Ovary (tissue), 7 donors: ENCODE measurements at regions not wholly inside any gene's neighbourhood (a gene's known extent, or its start where the extent isn't known, plus 50 kb on each side); places are given as distances from the start of the nearest gene placed in this dataset.

Source experiments
- DNase-seq, 5 donors: peaks; one replicate each; pipeline ENCODE4 v3.0.0-alpha.2; 2019 to 2020
- H3K27ac ChIP-seq, 2 donors: fragments of 200-600 bp; one replicate each; pipeline versions ENCODE4 v1.5.1 to v1.8.0; 2019 to 2022
- H3K27me3 ChIP-seq: fragments of 200-600 bp; one replicate; pipeline ENCODE4 v1.8.0; 2022
- H3K36me3 ChIP-seq: fragments of 200-600 bp; sonication (generic); one replicate; pipeline ENCODE4 v1.5.1; 2019
- H3K4me1 ChIP-seq: one replicate; pipeline ENCODE4 v1.8.1; 2013; ENCODE audit warnings: mild to moderate bottlenecking, moderate library complexity; ENCODE audit not compliant: insufficient read depth
- H3K4me3 ChIP-seq: fragments of 200-600 bp; sonication (generic); one replicate; pipeline ENCODE4 v1.5.1; 2017
- H3K9me3 ChIP-seq, 2 donors: fragments of 200-600 bp in 1 of 2; sonication (generic) in 1 of 2; one replicate each; pipeline versions ENCODE4 v1.5.1 to v1.8.1; 2013 to 2019; ENCODE audit warnings: mild to moderate bottlenecking in 1 of 2, moderate library complexity in 1 of 2
- CTCF ChIP-seq, 3 donors: fragments of 450-650 bp in 2 of 3; fragments of 200-600 bp in 1 of 3; IDR thresholded peaks; one replicate each; pipeline versions ENCODE4 v1.5.1 to v1.8.0; 2016 to 2022; ENCODE audit warnings: antibody characterized with exemption in 3 of 3, mild to moderate bottlenecking in 1 of 3
- EP300 ChIP-seq: sonication (generic); formaldehyde crosslinking; IDR thresholded peaks from one replicate; pipeline ENCODE4 v1.6.1; 2017; ENCODE audit warnings: antibody characterized with exemption
- POLR2A ChIP-seq: fragments of 450-650 bp; IDR thresholded peaks from one replicate; pipeline ENCODE4 v1.6.1; 2017; ENCODE audit warnings: antibody characterized with exemption, mild to moderate bottlenecking, moderate library complexity
- WGBS, 3 donors: extraction: QIAGEN DNeasy Blood & Tissue Kit in 1 of 3; methylation state at CpG; one replicate each; pipeline versions ENCODE4 v1.1.5 to v1.1.7; 2013 to 2017; 5-methylcytosine and 5-hydroxymethylcytosine counted together
- intact Hi-C, 4 donors: fragments of 100-400 bp; cut with DNase I; formaldehyde crosslinking; loops; one replicate each; pipeline versions ENCODE4 v1.11.0 to v1.15.1; 2022 to 2023
- donor health status: DM: no; HTN: no; CAD: no; lungs with moderate emphysema.
- donor health status: DM: no; HTN: no; CAD: no.
- donor health status: Bipolar disorder and iron deficiency.
- donor health status: DM: no; HTN: no; CAD: no.
- donor health status: DM: yes; HTN: yes; CAD: no.

DNA sequence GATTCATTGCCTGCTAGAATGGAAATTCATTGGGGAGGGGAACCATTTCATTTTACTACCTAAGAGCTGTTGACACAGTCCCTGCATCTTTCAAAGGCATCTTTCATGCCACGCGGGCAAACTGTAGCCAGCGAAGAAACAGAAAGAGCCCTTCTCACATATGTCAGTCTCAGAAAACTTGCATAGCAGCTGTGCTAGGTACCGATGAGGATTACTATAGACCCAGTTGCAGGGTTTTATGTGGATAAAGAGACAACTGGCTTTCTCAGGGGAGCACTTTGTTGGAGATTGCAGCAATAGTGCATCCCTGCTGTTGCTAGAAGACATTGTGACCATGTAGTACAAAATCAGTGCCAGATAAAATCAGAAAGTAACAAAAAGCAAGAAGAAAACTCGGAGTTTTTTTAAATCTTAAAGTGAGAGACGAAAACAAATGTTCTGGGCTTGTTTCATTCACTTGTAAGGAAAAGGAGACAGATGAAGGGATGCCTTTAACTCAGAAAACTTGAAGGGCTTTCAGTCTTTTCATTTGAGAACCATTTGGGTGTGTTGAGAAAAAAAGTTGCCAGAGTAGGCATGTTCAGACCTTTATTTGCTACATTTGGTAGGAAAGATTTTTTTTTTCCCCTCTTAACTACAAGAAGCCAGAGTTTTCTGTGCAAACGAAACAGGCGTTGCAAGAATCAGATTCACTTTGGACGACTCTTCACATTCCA, 804.1 kb downstream of the USP25 start:
- Histone ChIP-seq H3K4me3 (peak overlapping the region; percentile 51), H3K9me3 (no peaks in the 10 kb centered on the region), H3K27ac (peak overlapping the region in 1 of 2 donors; percentile 84), H3K27me3 (no peaks in the 10 kb centered on the region), H3K4me1 (no peaks in the 10 kb centered on the region), H3K36me3 (no peaks in the 10 kb centered on the region)
- no peak for DNase-seq
- WGBS, 3 donors, result 16 to 26% (median 19%) methylated on average over 9 of the region's 9 CpGs
- TF ChIP-seq POLR2A, result no peak
- no peak for TF ChIP-seq CTCF (IDR thresholded peaks at IDR 0.05)
- no peak for TF ChIP-seq EP300
- intact Hi-C loops, result loop anchor here in 1 of 4 donors (10.0 kb wide), 1 partner anchor 349 kb away; no protein-coding TSS in a partner anchor

DNA sequence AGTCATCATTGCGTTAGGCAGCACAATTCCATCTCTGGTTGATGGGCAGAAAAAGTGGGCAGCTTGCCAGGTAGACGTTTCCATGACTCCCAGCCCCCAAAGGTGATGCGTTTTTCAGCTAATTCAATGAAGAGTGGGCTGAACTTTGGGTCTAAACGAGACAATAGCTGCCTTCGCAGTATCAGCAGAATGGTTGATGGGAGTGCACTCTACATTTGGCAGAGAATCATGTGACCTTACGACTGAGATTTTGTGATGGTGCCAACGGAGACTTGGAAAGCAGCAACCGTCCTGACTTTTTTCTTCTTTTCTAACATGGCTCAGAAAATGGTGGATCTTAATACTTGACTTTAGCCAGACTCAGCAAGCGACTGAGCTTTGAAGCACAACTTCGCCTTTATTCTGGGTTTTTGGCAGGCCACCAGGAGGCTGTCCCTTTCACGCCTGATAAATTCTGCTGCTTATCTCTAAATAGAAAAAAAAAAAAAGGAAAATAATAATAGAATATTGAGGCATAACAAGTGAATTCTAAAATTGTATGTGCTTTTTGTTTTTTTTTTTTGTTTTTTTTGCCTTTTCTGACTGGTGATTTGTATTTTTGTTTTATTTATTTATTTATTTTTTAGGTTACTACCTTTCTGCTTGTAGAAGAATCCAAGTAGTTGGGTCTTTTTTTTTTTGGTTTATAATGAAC, 804.8 kb downstream of the USP25 start:
- TF ChIP-seq POLR2A (no peak), CTCF (IDR thresholded peaks at IDR 0.05) (no peak), EP300 (no peak)
- Histone ChIP-seq H3K9me3 (no peaks in the 10 kb centered on the region), H3K4me1 (no peaks in the 10 kb centered on the region), H3K36me3 (no peaks in the 10 kb centered on the region), H3K4me3 (peak overlapping the region; percentile 51), H3K27ac (peak overlapping the region in 1 of 2 donors; percentile 84), H3K27me3 (no peaks in the 10 kb centered on the region)
- 1 to 10% (median 5%) methylated on average over 11 of the region's 11 CpGs for WGBS, 3 donors
- peak; percentile 84 to 92 (median 87) for DNase-seq
- intact Hi-C loops, result loop anchor here in 2 of 4 donors (5.0 to 10.0 kb wide), 2 partner anchors 112 to 350 kb away; no protein-coding TSS in a partner anchor

GRCh38 chr21:16535102-16535422, 805.3 kb downstream of the USP25 start:
- DNase-seq, result peak; percentile 88 to 95 (median 92)
- peak overlapping the region; percentile 17 to 84 for H3K27ac ChIP-seq
- H3K4me3 ChIP-seq, result peak overlapping the region; percentile 51
- TF ChIP-seq POLR2A (peak; percentile 41), EP300 (no peak), CTCF (IDR thresholded peaks at IDR 0.05) (no peak)
- H3K9me3 ChIP-seq, result no peaks in the 10 kb centered on the region
- intact Hi-C loops, result loop anchor here in 2 of 4 donors (5.0 to 10.0 kb wide), 2 partner anchors 113 to 350 kb away; no protein-coding TSS in a partner anchor
- no peaks in the 10 kb centered on the region for H3K4me1 ChIP-seq
- no peaks in the 10 kb centered on the region for H3K36me3 ChIP-seq
- H3K27me3 ChIP-seq, result no peaks in the 10 kb centered on the region
- WGBS, 3 donors, result 4 to 10% (median 6%) methylated on average over 6 of the region's 6 CpGs

- DNase-seq, result no peak
- peak overlapping the region; percentile 17 to 84 for H3K27ac ChIP-seq
- H3K4me1 ChIP-seq, result no peaks in the 10 kb centered on the region
- no peaks in the 10 kb centered on the region for H3K36me3 ChIP-seq
- peak overlapping the region; percentile 51 for H3K4me3 ChIP-seq
- 8 to 19% (median 9%) methylated on average over 1 of the region's 1 CpG for WGBS, 3 donors
- intact Hi-C loops, result loop anchor here in 2 of 4 donors (5.0 to 10.0 kb wide), 2 partner anchors 113 to 351 kb away; no protein-coding TSS in a partner anchor
- no peaks in the 10 kb centered on the region for H3K9me3 ChIP-seq
- no peaks in the 10 kb centered on the region for H3K27me3 ChIP-seq
- TF ChIP-seq POLR2A (no peak), CTCF (IDR thresholded peaks at IDR 0.05) (no peak), EP300 (no peak)
These were observed 805.8 kb downstream of the USP25 start for GRCh38 chr21:16535626-16536025.
